NCI-H1436 (cell line): ENCODE measurements at regions not wholly inside any gene's neighbourhood (a gene's known extent, or its start where the extent isn't known, plus 50 kb on each side); places are given as distances from the start of the nearest gene placed in this dataset.
"Not testable (repeated sequence)": the region's sequence is repeated elsewhere in the genome, so short reads cannot be mapped to it uniquely, and the experiment has no call there.

Experiments
- DNase-seq: peaks from one replicate; lab custom pipeline; 2025; lab: John Stamatoyannopoulos, UW

GRCh38 chrX:152507168-152507567 is 56.1 kb upstream of the GABRA3 start:
- not testable (repeated sequence) for DNase-seq

GRCh38 chrX:152520653-152521052 is 69.5 kb upstream of the GABRA3 start:
- DNase-seq: no peak

- no peak for DNase-seq
These were observed 77.1 kb upstream of the GABRA3 start for GRCh38 chrX:152528193-152528592.

GRCh38 chrX:152530967-152531366 is 79.9 kb upstream of the GABRA3 start:
- no peak for DNase-seq

GRCh38 chrX:152537373-152537772 is 86.3 kb upstream of the GABRA3 start:
- peak; percentile 29 for DNase-seq

GRCh38 chrX:152573866-152574265 is 63.8 kb upstream of the GABRQ start:
- DNase-seq: no peak

GRCh38 chrX:152575331-152575730 is 62.4 kb upstream of the GABRQ start:
- no peak for DNase-seq

GRCh38 chrX:152587523-152587922 is 50.2 kb upstream of the GABRQ start:
- not testable (repeated sequence) for DNase-seq
